ENCODE measurements at regions not wholly inside any gene's neighbourhood (a gene's known extent, or its start where the extent isn't known, plus 50 kb on each side); places are given as distances from the start of the nearest gene placed in this dataset.

GRCh38 chr9:126230692-126231091 is 95.9 kb upstream of the MVB12B start:
- TF ChIP-seq ZNF24 (IDR thresholded peaks at IDR 0.05) (no peak), TCF3 (IDR thresholded peaks at IDR 0.05; ENCODE audit: borderline replicate concordance, insufficient read depth, low read depth, low read length) (no peak), POLR2A (IDR thresholded peaks at IDR 0.05; ENCODE audit: low read depth, low read length) (no peak), POLR2AphosphoS5 (IDR thresholded peaks at IDR 0.05; ENCODE audit: low read length) (no peak), SMC3 (IDR thresholded peaks at IDR 0.05; ENCODE audit: borderline replicate concordance, low read length) (no peak), FOXM1 (IDR thresholded peaks at IDR 0.05; ENCODE audit: low read depth, low read length) (no peak), EZH2 (IDR thresholded peaks at IDR 0.05; ENCODE audit: borderline replicate concordance, control insufficient read depth, low read depth, low read length) (no peak), CTCF (IDR thresholded peaks at IDR 0.05 in 2 of 3, conservative IDR thresholded peaks at IDR 0.05 in 1 of 3; ENCODE audit: control insufficient read depth in 2 of 3, extremely low read depth in 1 of 3, insufficient read depth in 1 of 3, low read depth in 3 of 3, low read length in 3 of 3) (no peak)
- TF ChIP-seq, protein P1, sequence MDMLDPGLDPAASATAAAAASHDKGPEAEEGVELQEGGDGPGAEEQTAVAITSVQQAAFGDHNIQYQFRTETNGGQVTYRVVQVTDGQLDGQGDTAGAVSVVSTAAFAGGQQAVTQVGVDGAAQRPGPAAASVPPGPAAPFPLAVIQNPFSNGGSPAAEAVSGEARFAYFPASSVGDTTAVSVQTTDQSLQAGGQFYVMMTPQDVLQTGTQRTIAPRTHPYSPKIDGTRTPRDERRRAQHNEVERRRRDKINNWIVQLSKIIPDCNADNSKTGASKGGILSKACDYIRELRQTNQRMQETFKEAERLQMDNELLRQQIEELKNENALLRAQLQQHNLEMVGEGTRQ (IDR thresholded peaks at IDR 0.05; ENCODE audit: borderline replicate concordance, low read depth, low read length), result no peak

All from GM12878 (cell line).